GM20000 (cell line): ENCODE measurements at regions not wholly inside any gene's neighbourhood (a gene's known extent, or its start where the extent isn't known, plus 50 kb on each side); places are given as distances from the start of the nearest gene placed in this dataset.

Experiments used
- DNase-seq: peaks from one replicate; pipeline ENCODE4 v3.0.0; 2012; ENCODE audit warnings: low spot score
- CTCF ChIP-seq: IDR thresholded peaks from 2 replicates; pipeline ENCODE4 v1.5.1; 2012; ENCODE audit warnings: mild to moderate bottlenecking, control low read depth; ENCODE audit errors: extremely low read depth, missing control alignments

- DNase-seq = no peak
Observed at GRCh38 chr6:133769463-133769862, 119.5 kb upstream of the TCF21 start.

GRCh38 chr6:133772567-133772966 is 116.3 kb upstream of the TCF21 start:
- no peak for DNase-seq
- no peak for TF ChIP-seq CTCF

More at GRCh38 chr6:133769463-133769862, 119.5 kb upstream of the TCF21 start:
- no peak for TF ChIP-seq CTCF

- TF ChIP-seq CTCF = no peak
- no peak for DNase-seq
Observed at GRCh38 chr6:133773776-133774175, 115.1 kb upstream of the TCF21 start.

GRCh38 chr6:133774356-133774755 is 114.6 kb upstream of the TCF21 start:
- no peak for TF ChIP-seq CTCF
- no peak for DNase-seq

- no peak for TF ChIP-seq CTCF
- DNase-seq = no peak
Observed at GRCh38 chr6:133778414-133779130, 110.3 kb upstream of the TCF21 start.

- TF ChIP-seq CTCF = no peak
- DNase-seq = no peak
Observed at GRCh38 chr6:133779916-133780695, 108.8 kb upstream of the TCF21 start.

GRCh38 chr6:133786016-133786415 is 102.9 kb upstream of the TCF21 start:
- DNase-seq = no peak
- no peak for TF ChIP-seq CTCF
